ENCODE measurements at regions not wholly inside any gene's neighbourhood (a gene's known extent, or its start where the extent isn't known, plus 50 kb on each side); places are given as distances from the start of the nearest gene placed in this dataset.

DNA sequence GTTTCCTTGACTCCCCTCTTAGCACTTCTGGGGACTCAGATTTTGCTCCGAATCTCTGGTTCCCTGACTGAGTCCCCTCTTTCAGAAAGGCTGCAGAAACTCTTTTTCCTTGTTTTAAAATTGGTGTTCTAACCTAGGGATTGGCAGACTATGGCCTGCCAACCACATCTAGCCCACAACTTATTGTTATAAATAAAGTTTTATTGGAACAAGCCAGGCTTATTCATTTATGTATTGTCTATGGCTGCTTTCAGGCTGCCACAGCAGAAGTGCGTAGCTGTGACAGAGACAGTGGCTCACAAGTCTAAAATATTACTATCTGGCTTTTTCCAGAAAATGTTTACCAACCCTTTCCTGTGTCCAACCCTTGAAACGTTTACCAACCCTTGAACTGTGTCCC, 81.7 kb downstream of the IER5 start:
- TF ChIP-seq, protein P1, sequence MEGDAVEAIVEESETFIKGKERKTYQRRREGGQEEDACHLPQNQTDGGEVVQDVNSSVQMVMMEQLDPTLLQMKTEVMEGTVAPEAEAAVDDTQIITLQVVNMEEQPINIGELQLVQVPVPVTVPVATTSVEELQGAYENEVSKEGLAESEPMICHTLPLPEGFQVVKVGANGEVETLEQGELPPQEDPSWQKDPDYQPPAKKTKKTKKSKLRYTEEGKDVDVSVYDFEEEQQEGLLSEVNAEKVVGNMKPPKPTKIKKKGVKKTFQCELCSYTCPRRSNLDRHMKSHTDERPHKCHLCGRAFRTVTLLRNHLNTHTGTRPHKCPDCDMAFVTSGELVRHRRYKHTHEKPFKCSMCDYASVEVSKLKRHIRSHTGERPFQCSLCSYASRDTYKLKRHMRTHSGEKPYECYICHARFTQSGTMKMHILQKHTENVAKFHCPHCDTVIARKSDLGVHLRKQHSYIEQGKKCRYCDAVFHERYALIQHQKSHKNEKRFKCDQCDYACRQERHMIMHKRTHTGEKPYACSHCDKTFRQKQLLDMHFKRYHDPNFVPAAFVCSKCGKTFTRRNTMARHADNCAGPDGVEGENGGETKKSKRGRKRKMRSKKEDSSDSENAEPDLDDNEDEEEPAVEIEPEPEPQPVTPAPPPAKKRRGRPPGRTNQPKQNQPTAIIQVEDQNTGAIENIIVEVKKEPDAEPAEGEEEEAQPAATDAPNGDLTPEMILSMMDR (IDR thresholded peaks at IDR 0.05): no peak
- TF ChIP-seq EP300 (IDR thresholded peaks at IDR 0.05) (no peak), POLR2A (IDR thresholded peaks at IDR 0.05) (no peak)

Measured in tibial nerve (tissue), 4 donors.